A549 (cell line): ENCODE measurements at regions not wholly inside any gene's neighbourhood (a gene's known extent, or its start where the extent isn't known, plus 50 kb on each side); places are given as distances from the start of the nearest gene placed in this dataset.

Experiments used
- CBX2 ChIP-seq: fragments of 200-600 bp; sonication (generic); IDR thresholded peaks from 2 replicates; pipeline ENCODE4 v1.6.1; 2016; ENCODE audit warnings: low read depth, mild to moderate bottlenecking, borderline replicate concordance
- EP300 ChIP-seq, 2 experiments: fragments of >200 bp; sonication (Bioruptor Twin); formaldehyde crosslinking; IDR thresholded peaks; 2 replicates in 1 of 2; 3 replicates in 1 of 2; pipeline ENCODE4 v1.6.1; 2016 to 2017
- FOSB ChIP-seq: fragments of 250-450 bp; sonication (Bioruptor Pico); IDR thresholded peaks from 2 replicates; pipeline ENCODE4 v1.5.0; 2020; ENCODE audit warnings: mild to moderate bottlenecking, moderate library complexity
- FOSL2 ChIP-seq, 2 experiments: fragments of 450-650 bp in 1 of 2; fragments of >200 bp in 1 of 2; sonication (Bioruptor Twin) in 1 of 2; formaldehyde crosslinking; IDR thresholded peaks; 2 replicates each; pipeline versions ENCODE4 v1.5.0 to v1.6.1; 2016 to 2020; ENCODE audit warnings: mild to moderate bottlenecking in 1 of 2, moderate library complexity in 1 of 2
- MAZ ChIP-seq: fragments of 150-350 bp; IDR thresholded peaks from 2 replicates; pipeline ENCODE4 v1.6.1; 2014; ENCODE audit warnings: antibody characterized with exemption, low read depth, low read length, borderline replicate concordance
- MYC ChIP-seq: IDR thresholded peaks from 2 replicates; pipeline ENCODE4 v1.6.1; 2012; ENCODE audit warnings: mild to moderate bottlenecking, inconsistent platforms, low read length, improper control_type of control experiment, borderline replicate concordance
- NFE2L2 ChIP-seq: fragments of 150-350 bp; conservative IDR thresholded peaks from 2 replicates; pipeline ENCODE4 v1.6.1; 2014; ENCODE audit warnings: low read length
- PHF8 ChIP-seq: fragments of 200-600 bp; sonication (generic); IDR thresholded peaks from 2 replicates; pipeline ENCODE4 v1.6.1; 2016; ENCODE audit warnings: low read depth, mild to moderate bottlenecking, antibody characterized with exemption, moderate library complexity, borderline replicate concordance
- POLR2A ChIP-seq: IDR thresholded peaks from 2 replicates; pipeline ENCODE4 v1.6.1; 2012; ENCODE audit warnings: mild to moderate bottlenecking, low read length
- RCOR1 ChIP-seq: fragments of 150-350 bp; IDR thresholded peaks from 2 replicates; pipeline ENCODE4 v1.6.1; 2014; ENCODE audit warnings: antibody characterized with exemption, low read length, low read depth
- TF ChIP-seq, protein P1 (sequence below): fragments of >200 bp; sonication (Bioruptor Twin); formaldehyde crosslinking; IDR thresholded peaks from 3 replicates; pipeline ENCODE4 v1.5.1; 2016

GRCh38 chr7:108875139-108875538, 305.5 kb downstream of the DNAJB9 start:
- no peak for TF ChIP-seq EP300 (IDR thresholded peaks at IDR 0.05)
- TF ChIP-seq, protein P1, sequence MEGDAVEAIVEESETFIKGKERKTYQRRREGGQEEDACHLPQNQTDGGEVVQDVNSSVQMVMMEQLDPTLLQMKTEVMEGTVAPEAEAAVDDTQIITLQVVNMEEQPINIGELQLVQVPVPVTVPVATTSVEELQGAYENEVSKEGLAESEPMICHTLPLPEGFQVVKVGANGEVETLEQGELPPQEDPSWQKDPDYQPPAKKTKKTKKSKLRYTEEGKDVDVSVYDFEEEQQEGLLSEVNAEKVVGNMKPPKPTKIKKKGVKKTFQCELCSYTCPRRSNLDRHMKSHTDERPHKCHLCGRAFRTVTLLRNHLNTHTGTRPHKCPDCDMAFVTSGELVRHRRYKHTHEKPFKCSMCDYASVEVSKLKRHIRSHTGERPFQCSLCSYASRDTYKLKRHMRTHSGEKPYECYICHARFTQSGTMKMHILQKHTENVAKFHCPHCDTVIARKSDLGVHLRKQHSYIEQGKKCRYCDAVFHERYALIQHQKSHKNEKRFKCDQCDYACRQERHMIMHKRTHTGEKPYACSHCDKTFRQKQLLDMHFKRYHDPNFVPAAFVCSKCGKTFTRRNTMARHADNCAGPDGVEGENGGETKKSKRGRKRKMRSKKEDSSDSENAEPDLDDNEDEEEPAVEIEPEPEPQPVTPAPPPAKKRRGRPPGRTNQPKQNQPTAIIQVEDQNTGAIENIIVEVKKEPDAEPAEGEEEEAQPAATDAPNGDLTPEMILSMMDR: peak; percentile 13; the same call in 1 of the 3 replicates
- TF ChIP-seq MAZ: no peak
- TF ChIP-seq NFE2L2: no peak
- no peak for TF ChIP-seq PHF8
- TF ChIP-seq MYC: no peak
- TF ChIP-seq FOSB (CRISPR knock-in tag): no peak
- no peak for TF ChIP-seq POLR2A
- TF ChIP-seq RCOR1: no peak
- TF ChIP-seq CBX2: no peak
- no peak for TF ChIP-seq FOSL2 (IDR thresholded peaks at IDR 0.05)
- no peak for TF ChIP-seq FOSL2 (CRISPR knock-in tag; IDR thresholded peaks at IDR 0.05)
